ENCODE measurements at regions not wholly inside any gene's neighbourhood (a gene's known extent, or its start where the extent isn't known, plus 50 kb on each side); places are given as distances from the start of the nearest gene placed in this dataset.

DNA sequence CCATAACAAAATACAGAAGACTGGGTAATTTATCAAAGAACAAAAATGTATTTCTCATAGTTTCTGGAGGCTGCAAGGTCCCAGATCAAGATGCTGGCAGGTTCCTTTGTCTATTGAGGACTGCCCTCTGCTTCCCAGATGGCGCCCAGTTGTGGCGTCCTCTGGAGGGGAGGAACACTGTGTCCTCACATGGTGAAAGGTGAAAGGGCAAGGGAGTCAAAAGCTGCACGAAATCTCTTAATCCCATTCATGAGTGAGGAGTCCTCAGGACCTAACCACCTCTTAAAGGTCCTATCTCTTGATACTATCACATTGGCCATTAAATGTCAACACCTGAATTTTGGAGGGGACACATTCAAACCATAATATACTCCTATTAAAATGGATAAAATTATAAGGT lies 79.3 kb upstream of the IRF2BP2 start:
- no peaks in the 10 kb centered on the region for H3K79me2 ChIP-seq (ENCODE audit: low read depth)
- H3K27ac ChIP-seq: no peak overlapping the region
- no peak overlapping the region for H3K4me2 ChIP-seq
- TF ChIP-seq EZH2phosphoT487 (IDR thresholded peaks at IDR 0.05): no peak
- TF ChIP-seq, protein P1, sequence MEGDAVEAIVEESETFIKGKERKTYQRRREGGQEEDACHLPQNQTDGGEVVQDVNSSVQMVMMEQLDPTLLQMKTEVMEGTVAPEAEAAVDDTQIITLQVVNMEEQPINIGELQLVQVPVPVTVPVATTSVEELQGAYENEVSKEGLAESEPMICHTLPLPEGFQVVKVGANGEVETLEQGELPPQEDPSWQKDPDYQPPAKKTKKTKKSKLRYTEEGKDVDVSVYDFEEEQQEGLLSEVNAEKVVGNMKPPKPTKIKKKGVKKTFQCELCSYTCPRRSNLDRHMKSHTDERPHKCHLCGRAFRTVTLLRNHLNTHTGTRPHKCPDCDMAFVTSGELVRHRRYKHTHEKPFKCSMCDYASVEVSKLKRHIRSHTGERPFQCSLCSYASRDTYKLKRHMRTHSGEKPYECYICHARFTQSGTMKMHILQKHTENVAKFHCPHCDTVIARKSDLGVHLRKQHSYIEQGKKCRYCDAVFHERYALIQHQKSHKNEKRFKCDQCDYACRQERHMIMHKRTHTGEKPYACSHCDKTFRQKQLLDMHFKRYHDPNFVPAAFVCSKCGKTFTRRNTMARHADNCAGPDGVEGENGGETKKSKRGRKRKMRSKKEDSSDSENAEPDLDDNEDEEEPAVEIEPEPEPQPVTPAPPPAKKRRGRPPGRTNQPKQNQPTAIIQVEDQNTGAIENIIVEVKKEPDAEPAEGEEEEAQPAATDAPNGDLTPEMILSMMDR (IDR thresholded peaks at IDR 0.05): no peak
- no peak for TF ChIP-seq EZH2 (IDR thresholded peaks at IDR 0.05)
- Mint-ChIP-seq H3K4me1 (peaks cover 7% of the 10 kb centered on the region), H3K4me3 (no peak overlapping the region), H3K27me3 (ENCODE audit: insufficient read depth, low read depth) (peaks cover 2% of the 10 kb centered on the region), H3K9me3 (peaks cover 16% of the 10 kb centered on the region), H3K27ac (no peak overlapping the region), H3K36me3 (no peaks in the 10 kb centered on the region)
- no peak overlapping the region for H3K9ac ChIP-seq
- no peaks in the 10 kb centered on the region for H3F3A ChIP-seq (ENCODE audit: low read depth)
- H3K36me3 ChIP-seq: no peaks in the 10 kb centered on the region
- H3K4me1 ChIP-seq: no peaks in the 10 kb centered on the region
- peak; percentile 33 for DNase-seq (ENCODE audit: low spot score)
- no peaks in the 10 kb centered on the region for H3K27me3 ChIP-seq
- no peaks in the 10 kb centered on the region for H4K20me1 ChIP-seq (ENCODE audit: low read depth)
- peak overlapping the region; percentile 50 for H2AFZ ChIP-seq (replicated peaks)
- no peaks in the 10 kb centered on the region for H3K9me3 ChIP-seq (ENCODE audit: low read depth)
- H3K4me3 ChIP-seq: no peak overlapping the region

DNA sequence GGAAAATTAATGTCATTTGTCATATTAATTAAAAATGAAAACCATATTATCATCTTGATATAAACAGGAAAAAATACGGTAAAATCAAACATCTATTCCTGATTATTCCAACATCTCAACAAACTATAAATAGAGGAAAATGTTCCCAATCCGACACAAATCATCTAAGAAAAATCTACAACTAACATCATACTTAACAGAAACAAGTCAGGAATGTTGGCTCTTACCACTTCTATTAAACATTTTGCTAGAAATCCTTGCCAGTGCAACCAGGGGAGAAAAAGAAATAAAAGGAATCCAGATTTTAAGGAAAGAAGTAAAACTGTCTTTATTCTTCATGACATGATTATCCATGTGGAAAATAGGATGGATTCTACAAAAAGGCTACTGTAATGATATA lies 77.0 kb upstream of the IRF2BP2 start:
- Histone ChIP-seq H3K79me2 (ENCODE audit: low read depth) (no peaks in the 10 kb centered on the region), H3K27me3 (no peaks in the 10 kb centered on the region), H3K4me1 (no peaks in the 10 kb centered on the region), H3K9me3 (ENCODE audit: low read depth) (no peaks in the 10 kb centered on the region), H4K20me1 (ENCODE audit: low read depth) (no peaks in the 10 kb centered on the region), H3F3A (ENCODE audit: low read depth) (no peaks in the 10 kb centered on the region), H3K9ac (no peak overlapping the region), H3K27ac (no peak overlapping the region), H3K4me3 (no peak overlapping the region), H3K4me2 (no peak overlapping the region), H2AFZ (replicated peaks) (no peak overlapping the region), H3K36me3 (no peaks in the 10 kb centered on the region)
- Mint-ChIP-seq H3K36me3 (no peaks in the 10 kb centered on the region), H3K27me3 (ENCODE audit: insufficient read depth, low read depth) (no peaks in the 10 kb centered on the region), H3K27ac (no peak overlapping the region), H3K4me3 (no peak overlapping the region), H3K9me3 (peaks cover 16% of the 10 kb centered on the region), H3K4me1 (peaks cover 14% of the 10 kb centered on the region)
- TF ChIP-seq, protein P1 (IDR thresholded peaks at IDR 0.05): no peak
- TF ChIP-seq EZH2phosphoT487 (IDR thresholded peaks at IDR 0.05) (no peak), EZH2 (IDR thresholded peaks at IDR 0.05) (no peak)
- DNase-seq (ENCODE audit: low spot score): no peak

DNA sequence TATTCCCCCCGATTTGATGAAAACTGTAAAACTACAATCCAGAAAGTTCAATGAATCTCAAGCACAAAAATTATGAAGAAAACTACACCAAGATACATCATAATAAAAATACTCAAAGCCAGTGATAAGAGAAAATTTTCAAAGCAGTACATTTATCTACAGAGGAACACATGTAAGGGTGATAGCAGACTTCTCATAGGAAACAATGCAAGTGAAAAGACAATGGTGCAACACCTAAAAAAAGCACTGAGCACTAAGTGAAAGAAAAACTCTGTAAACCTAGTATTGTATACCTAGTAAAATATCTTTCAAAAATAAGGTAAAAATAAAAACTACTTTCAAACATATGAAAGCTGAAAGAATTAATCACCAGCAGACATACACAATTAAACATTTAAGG lies 76.1 kb upstream of the IRF2BP2 start:
- Mint-ChIP-seq H3K9me3 (peaks cover 16% of the 10 kb centered on the region), H3K36me3 (no peaks in the 10 kb centered on the region), H3K27me3 (ENCODE audit: insufficient read depth, low read depth) (no peaks in the 10 kb centered on the region), H3K27ac (no peak overlapping the region), H3K4me3 (no peak overlapping the region), H3K4me1 (peaks cover 14% of the 10 kb centered on the region)
- no peaks in the 10 kb centered on the region for H3K4me1 ChIP-seq
- no peak for DNase-seq (ENCODE audit: low spot score)
- no peaks in the 10 kb centered on the region for H3K27me3 ChIP-seq
- no peaks in the 10 kb centered on the region for H3F3A ChIP-seq (ENCODE audit: low read depth)
- no peaks in the 10 kb centered on the region for H3K36me3 ChIP-seq
- no peaks in the 10 kb centered on the region for H3K79me2 ChIP-seq (ENCODE audit: low read depth)
- H4K20me1 ChIP-seq (ENCODE audit: low read depth): no peaks in the 10 kb centered on the region
- H3K4me3 ChIP-seq: no peak overlapping the region
- H2AFZ ChIP-seq (replicated peaks): no peak overlapping the region
- no peak overlapping the region for H3K9ac ChIP-seq
- H3K4me2 ChIP-seq: no peak overlapping the region
- TF ChIP-seq EZH2 (IDR thresholded peaks at IDR 0.05) (no peak), EZH2phosphoT487 (IDR thresholded peaks at IDR 0.05) (no peak)
- TF ChIP-seq, protein P1 (IDR thresholded peaks at IDR 0.05): no peak
- H3K27ac ChIP-seq: no peak overlapping the region
- H3K9me3 ChIP-seq (ENCODE audit: low read depth): no peaks in the 10 kb centered on the region

Data from neural progenitor cell (in vitro differentiated cells).